Esophagus muscularis mucosa (tissue), 4 donors: ENCODE measurements at regions not wholly inside any gene's neighbourhood (a gene's known extent, or its start where the extent isn't known, plus 50 kb on each side); places are given as distances from the start of the nearest gene placed in this dataset.

Source experiments
- DNase-seq: peaks from one replicate; pipeline ENCODE4 v3.0.0-alpha.2; 2017; ENCODE audit errors: extremely low spot score
- H3K27ac ChIP-seq, 4 donors: fragments of 200-600 bp; sonication (generic); replicated peaks in 1 of 4; 1 replicate in 3 of 4; 2 replicates in 1 of 4; pipeline ENCODE4 v1.5.1; 2016 to 2019; ENCODE audit warnings: mild to moderate bottlenecking in 1 of 4
- H3K27me3 ChIP-seq, 4 donors: fragments of 200-600 bp; sonication (generic); one replicate each; pipeline versions ENCODE4 v1.5.1 to v1.6.0; 2016 to 2019
- H3K36me3 ChIP-seq, 4 donors: fragments of 200-600 bp; sonication (generic); one replicate each; pipeline ENCODE4 v1.5.1; 2016 to 2019
- H3K4me1 ChIP-seq, 4 donors: fragments of 200-600 bp; sonication (generic); one replicate each; pipeline ENCODE4 v1.5.1; 2016 to 2019
- H3K4me3 ChIP-seq, 4 donors: fragments of 200-600 bp; sonication (generic); 1 replicate in 2 of 4; 2 replicates in 2 of 4; pipeline ENCODE4 v1.5.1; 2016 to 2019; ENCODE audit warnings: mild to moderate bottlenecking in 4 of 4, moderate library complexity in 1 of 4
- H3K9me3 ChIP-seq, 4 donors: fragments of 200-600 bp; sonication (generic); 1 replicate in 3 of 4; 2 replicates in 1 of 4; pipeline ENCODE4 v1.5.1; 2016 to 2019
- CTCF ChIP-seq, 3 experiments: fragments of 200-600 bp in 2 of 3; fragments of 450-650 bp in 1 of 3; sonication (generic) in 2 of 3; IDR thresholded peaks; one replicate each; pipeline ENCODE4 v1.5.1; 2017 to 2019; ENCODE audit warnings: antibody characterized with exemption in 3 of 3, mild to moderate bottlenecking in 2 of 3, moderate library complexity in 1 of 3
- EP300 ChIP-seq: sonication (generic); formaldehyde crosslinking; IDR thresholded peaks from one replicate; pipeline ENCODE4 v1.6.1; 2017; ENCODE audit warnings: antibody characterized with exemption
- POLR2A ChIP-seq: fragments of 450-650 bp; IDR thresholded peaks from one replicate; pipeline ENCODE4 v1.6.1; 2017; ENCODE audit warnings: antibody characterized with exemption, moderate library complexity, mild to moderate bottlenecking, low read depth
- POLR2AphosphoS5 ChIP-seq, 2 donors: sonication (generic); formaldehyde crosslinking; IDR thresholded peaks; one replicate each; pipeline ENCODE4 v1.6.1; 2017; ENCODE audit warnings: antibody characterized with exemption in 2 of 2
- WGBS: methylation state at CpG from one replicate; pipeline ENCODE4 v1.1.5; 2018; 5-methylcytosine and 5-hydroxymethylcytosine counted together
- intact Hi-C: fragments of 100-400 bp; cut with DNase I; formaldehyde crosslinking; loops from one replicate; pipeline ENCODE4 v1.15.1; 2023

- no peak for TF ChIP-seq POLR2A
- TF ChIP-seq POLR2AphosphoS5 (IDR thresholded peaks at IDR 0.05) = no peak
- no peak for TF ChIP-seq EP300
- no peak for TF ChIP-seq CTCF (IDR thresholded peaks at IDR 0.05)
- H3K4me3 ChIP-seq = no peak overlapping the region
- no peaks in the 10 kb centered on the region for H3K9me3 ChIP-seq
- H3K27me3 ChIP-seq = no peaks in the 10 kb centered on the region
- DNase-seq = no peak
- WGBS = 84% methylated on average over 3 of the region's 3 CpGs
- no peaks in the 10 kb centered on the region for H3K36me3 ChIP-seq
- intact Hi-C loops = no loop called here
- H3K4me1 ChIP-seq = no peaks in the 10 kb centered on the region
- no peak overlapping the region for H3K27ac ChIP-seq
Observed at GRCh38 chr13:88188986-88189385, 517.8 kb downstream of the SLITRK5 start.

GRCh38 chr13:88189728-88190127 is 518.6 kb downstream of the SLITRK5 start:
- no peak for TF ChIP-seq POLR2A
- no peak for TF ChIP-seq CTCF (IDR thresholded peaks at IDR 0.05)
- no peak for TF ChIP-seq EP300
- TF ChIP-seq POLR2AphosphoS5 (IDR thresholded peaks at IDR 0.05) = no peak
- H3K27me3 ChIP-seq = no peaks in the 10 kb centered on the region
- H3K36me3 ChIP-seq = no peaks in the 10 kb centered on the region
- no peak for DNase-seq
- intact Hi-C loops = no loop called here
- no peak overlapping the region for H3K4me3 ChIP-seq
- H3K4me1 ChIP-seq = no peaks in the 10 kb centered on the region
- H3K27ac ChIP-seq = no peak overlapping the region
- no peaks in the 10 kb centered on the region for H3K9me3 ChIP-seq
- 42% methylated on average over 2 of the region's 2 CpGs for WGBS

- Histone ChIP-seq H3K4me1 (no peaks in the 10 kb centered on the region), H3K36me3 (no peaks in the 10 kb centered on the region), H3K27ac (no peak overlapping the region), H3K9me3 (peaks cover 0 to 5% (median 2%) of the 10 kb centered on the region in 4 donors), H3K27me3 (no peaks in the 10 kb centered on the region), H3K4me3 (no peak overlapping the region)
- DNase-seq = no peak
- intact Hi-C loops = no loop called here
- TF ChIP-seq POLR2AphosphoS5 (IDR thresholded peaks at IDR 0.05) = no peak
- TF ChIP-seq CTCF (IDR thresholded peaks at IDR 0.05) = no peak
- no peak for TF ChIP-seq POLR2A
- no peak for TF ChIP-seq EP300
- 77% methylated on average over 2 of the region's 3 CpGs for whole genome bisulfite sequencing
Observed at GRCh38 chr13:88196106-88196505, 524.9 kb downstream of the SLITRK5 start.

GRCh38 chr13:88217372-88217771 is 546.2 kb downstream of the SLITRK5 start:
- 66% methylated on average over 6 of the region's 6 CpGs for WGBS
- Histone ChIP-seq H3K9me3 (no peaks in the 10 kb centered on the region), H3K36me3 (no peaks in the 10 kb centered on the region), H3K27me3 (no peaks in the 10 kb centered on the region), H3K27ac (no peak overlapping the region), H3K4me1 (no peaks in the 10 kb centered on the region), H3K4me3 (no peak overlapping the region)
- DNase-seq = no peak
- intact Hi-C loops = no loop called here
- TF ChIP-seq EP300 (no peak), CTCF (IDR thresholded peaks at IDR 0.05) (no peak)

GRCh38 chr13:88217883-88218282 is 546.7 kb downstream of the SLITRK5 start:
- no peak for DNase-seq
- Histone ChIP-seq H3K27me3 (no peaks in the 10 kb centered on the region), H3K27ac (no peak overlapping the region), H3K9me3 (no peaks in the 10 kb centered on the region), H3K4me3 (no peak overlapping the region), H3K4me1 (no peaks in the 10 kb centered on the region), H3K36me3 (no peaks in the 10 kb centered on the region)
- WGBS = 89% methylated on average over 2 of the region's 2 CpGs
- TF ChIP-seq EP300 = no peak
- intact Hi-C loops = no loop called here
